ENCODE measurements at regions not wholly inside any gene's neighbourhood (a gene's known extent, or its start where the extent isn't known, plus 50 kb on each side); places are given as distances from the start of the nearest gene placed in this dataset.

DNA sequence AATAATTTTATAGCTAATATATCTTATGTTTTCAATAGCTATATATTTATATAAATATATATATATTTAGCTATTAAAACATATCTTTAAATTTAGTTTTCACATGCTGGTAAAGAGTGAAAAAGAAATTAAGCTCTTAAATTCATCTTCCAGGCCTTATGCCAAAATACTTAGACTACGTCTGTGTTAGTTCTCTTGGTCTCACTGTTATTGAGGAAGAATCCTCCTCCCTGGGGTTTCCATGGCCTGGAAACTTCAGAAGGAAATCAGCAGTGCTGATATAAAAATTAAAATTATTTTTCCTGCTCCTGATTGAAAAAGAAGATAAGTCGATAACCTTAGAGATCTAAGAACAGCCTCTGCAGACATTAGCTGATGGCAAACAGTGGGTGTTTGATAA is 225.1 kb upstream of the LMCD1 start:
- ChIA-PET POLR2A (interaction anchor here (0.6 kb wide), 1 partner anchor 1718 kb away, joined by 5 read pairs; no protein-coding TSS in a partner anchor), CTCF (interaction anchor here (1.8 kb wide), 1 partner anchor 37 kb away, joined by 9 read pairs; no protein-coding TSS in a partner anchor), SMC1A (ENCODE audit: uncharacterized antibody, unreplicated experiment) (interaction anchor here (0.8 to 1.3 kb wide), 6 partner anchors 9 to 143 kb away, joined by 3 to 4 read pairs (median 4); no protein-coding TSS in a partner anchor), RAD21 (ENCODE audit: unreplicated experiment) (no interaction called here)
- no peak overlapping the region for H3K27ac ChIP-seq (ENCODE audit: control insufficient read depth, insufficient read depth)
- no peak for FAIRE-seq
- ATAC-seq = no peak
- no peak overlapping the region for H3K4me3 ChIP-seq
- no peak overlapping the region for H3K9ac ChIP-seq (ENCODE audit: control insufficient read depth, insufficient read depth, low read length)
- H3K27me3 ChIP-seq (replicated peaks in 1 of 2; ENCODE audit: control insufficient read depth in 2 of 2, insufficient read depth in 2 of 2, low read length in 1 of 2) = no peaks in the 10 kb centered on the region
- H3K9me3 ChIP-seq (replicated peaks; ENCODE audit: control insufficient read depth, insufficient read depth, low read length) = no peaks in the 10 kb centered on the region
- H3K4me1 ChIP-seq (ENCODE audit: control insufficient read depth, insufficient read depth, low read length) = no peaks in the 10 kb centered on the region
- 68% methylated on average over 2 of the region's 2 CpGs for WGBS (ENCODE audit: insufficient coverage, insufficient replicate concordance, low lambda C conversion rate, missing lambda C conversion rate)
- H2AFZ ChIP-seq (ENCODE audit: control insufficient read depth, low read depth, low read length) = no peak overlapping the region
- no peak overlapping the region for H3K4me2 ChIP-seq (ENCODE audit: control insufficient read depth, insufficient read depth)
- DNase-seq (ENCODE audit: low read depth, low spot score) = no peak
- TF ChIP-seq ELK1 (IDR thresholded peaks at IDR 0.05; ENCODE audit: low read depth, low read length) (no peak), MYC (IDR thresholded peaks at IDR 0.05; ENCODE audit: insufficient read depth, insufficient read length, insufficient replicate concordance, low read length, severe bottlenecking) (no peak), SP1 (IDR thresholded peaks at IDR 0.05; ENCODE audit: low read depth, low read length) (no peak), TCF12 (IDR thresholded peaks at IDR 0.05; ENCODE audit: low read depth, low read length) (no peak), ATF2 (IDR thresholded peaks at IDR 0.05; ENCODE audit: low read length) (no peak)
- in situ Hi-C loops (cut with MboI) = no loop called here
- intact Hi-C loops (cut with micrococcal nuclease; ENCODE audit: unreplicated experiment) = no loop called here
- no peaks in the 10 kb centered on the region for H3K79me2 ChIP-seq (ENCODE audit: control insufficient read depth, insufficient read depth, low read length)
- no peaks in the 10 kb centered on the region for H4K20me1 ChIP-seq (ENCODE audit: control insufficient read depth, insufficient read depth)
- no peaks in the 10 kb centered on the region for H3K36me3 ChIP-seq (ENCODE audit: control insufficient read depth in 2 of 2, insufficient read depth in 2 of 2, low read length in 1 of 2)
- BruUV-seq (replicated peaks) = no TSS peak
